SK-N-SH (cell line): ENCODE measurements at regions not wholly inside any gene's neighbourhood (a gene's known extent, or its start where the extent isn't known, plus 50 kb on each side); places are given as distances from the start of the nearest gene placed in this dataset.

Source experiments
- CHD2 ChIP-seq: fragments of 150-350 bp; IDR thresholded peaks from 2 replicates; pipeline ENCODE4 v1.6.1; 2018; ENCODE audit warnings: low read length; ENCODE audit not compliant: partially characterized antibody
- CTCF ChIP-seq: fragments of 200-600 bp; sonication (generic); IDR thresholded peaks from 2 replicates; pipeline ENCODE4 v1.6.1; 2017; ENCODE audit warnings: antibody characterized with exemption, mild to moderate bottlenecking, moderate library complexity
- EP300 ChIP-seq, 2 experiments: IDR thresholded peaks; 2 replicates each; pipeline versions ENCODE4 v1.4.0 to v1.6.1; 2012; ENCODE audit warnings: borderline replicate concordance in 1 of 2, low read depth in 1 of 2, low read length in 1 of 2
- FOXJ3 ChIP-seq: sonication (generic); formaldehyde crosslinking; IDR thresholded peaks from 2 replicates; pipeline ENCODE4 v1.5.1; 2020; ENCODE audit warnings: mild to moderate bottlenecking, missing genetic modification reagents
- JUND ChIP-seq: IDR thresholded peaks from 2 replicates; pipeline ENCODE4 v1.4.0; 2012
- MAX ChIP-seq: IDR thresholded peaks from 2 replicates; pipeline ENCODE4 v1.4.0; 2012; ENCODE audit warnings: low read depth
- NRF1 ChIP-seq: IDR thresholded peaks from 2 replicates; pipeline ENCODE4 v1.6.1; 2012; ENCODE audit warnings: low read depth, mild to moderate bottlenecking, low read length
- POLR2AphosphoS5 ChIP-seq: IDR thresholded peaks from 2 replicates; pipeline ENCODE4 v1.6.1; 2012; ENCODE audit warnings: low read depth, low read length
- RXRA ChIP-seq: IDR thresholded peaks from 2 replicates; pipeline ENCODE4 v1.4.0; 2012; ENCODE audit warnings: low read depth, mild to moderate bottlenecking, borderline replicate concordance
- SMC3 ChIP-seq: IDR thresholded peaks from 2 replicates; pipeline ENCODE4 v1.6.1; 2012; ENCODE audit warnings: low read depth, low read length, improper control_type of control experiment
- TAF1 ChIP-seq: IDR thresholded peaks from 2 replicates; pipeline ENCODE4 v1.6.1; 2012; ENCODE audit warnings: low read depth, mild to moderate bottlenecking, low read length, moderate library complexity, borderline replicate concordance
- TCF12 ChIP-seq: IDR thresholded peaks from 2 replicates; pipeline ENCODE4 v1.4.0; 2012
- TEAD4 ChIP-seq: IDR thresholded peaks from 2 replicates; pipeline ENCODE4 v1.4.0; 2012; ENCODE audit warnings: mild to moderate bottlenecking, borderline replicate concordance; ENCODE audit not compliant: insufficient read depth
- YY1 ChIP-seq: IDR thresholded peaks from 2 replicates; pipeline ENCODE4 v1.4.0; 2012; ENCODE audit warnings: low read depth, mild to moderate bottlenecking

- TF ChIP-seq CTCF, result no peak
- TF ChIP-seq CHD2, result no peak
- TF ChIP-seq POLR2AphosphoS5, result no peak
- TF ChIP-seq TCF12, result no peak
- no peak for TF ChIP-seq RXRA
- no peak for TF ChIP-seq NRF1
- TF ChIP-seq TAF1, result no peak
- TF ChIP-seq TEAD4, result no peak
- no peak for TF ChIP-seq JUND
- TF ChIP-seq FOXJ3 (CRISPR knock-in tag), result no peak
- TF ChIP-seq YY1, result no peak
- TF ChIP-seq EP300 (IDR thresholded peaks at IDR 0.05; ENCODE audit: borderline replicate concordance in 1 of 2, low read depth in 1 of 2, low read length in 1 of 2), result no peak
- no peak for TF ChIP-seq MAX
- TF ChIP-seq SMC3, result no peak
These were observed 192.8 kb downstream of the SMIM20 start for GRCh38 chr4:26106776-26107175.
